ENCODE measurements at regions not wholly inside any gene's neighbourhood (a gene's known extent, or its start where the extent isn't known, plus 50 kb on each side); places are given as distances from the start of the nearest gene placed in this dataset.

DNA sequence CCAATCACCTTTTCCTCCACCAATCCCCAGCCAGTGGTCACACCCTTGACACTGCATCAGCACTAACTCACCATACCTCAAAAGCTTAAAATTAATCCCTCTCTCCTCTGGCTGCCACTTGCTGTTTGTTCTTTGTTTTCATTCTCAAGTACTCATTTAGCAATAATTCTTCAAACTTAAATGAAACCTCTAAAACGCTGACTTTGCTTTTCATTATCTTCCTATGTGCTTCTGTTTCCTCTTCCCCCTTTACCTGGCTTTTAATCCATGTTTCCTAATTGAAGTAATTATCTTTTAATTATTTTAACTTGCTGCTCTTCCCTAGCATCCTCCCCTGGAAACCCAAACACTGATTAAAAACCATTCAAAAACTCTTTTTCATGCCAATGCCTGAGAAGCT lies 348.9 kb upstream of the MEOX2 start:
- DNase-seq = no peak
- no peak for ATAC-seq
- no peaks in the 10 kb centered on the region for H3K27me3 Mint-ChIP-seq
- H3K9me3 Mint-ChIP-seq = no peaks in the 10 kb centered on the region
- no peaks in the 10 kb centered on the region for H3K4me1 Mint-ChIP-seq
- peak overlapping the region in 1 of 2 donors; percentile 29 for H3K27ac Mint-ChIP-seq
- H3K4me3 Mint-ChIP-seq = no peak overlapping the region

DNA sequence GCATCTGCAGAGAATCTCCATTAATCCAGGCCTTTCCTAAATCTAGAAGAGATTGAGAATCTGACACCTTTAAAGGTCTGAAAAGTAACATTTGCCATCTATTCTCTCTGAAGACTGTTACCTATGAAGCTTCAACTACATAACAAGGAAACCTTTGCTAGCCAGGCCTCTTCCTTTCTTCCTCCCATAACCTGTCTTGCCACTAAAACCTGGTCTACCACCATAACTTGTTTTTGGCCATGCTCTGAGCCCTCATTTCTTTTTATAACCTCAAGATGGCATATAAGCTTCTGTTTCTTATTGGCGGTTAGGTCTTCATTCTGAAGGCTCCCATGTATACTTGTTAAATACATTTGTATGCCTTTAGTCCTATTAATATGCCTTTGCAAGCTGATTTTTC lies 348.4 kb upstream of the MEOX2 start:
- H3K9me3 Mint-ChIP-seq = no peaks in the 10 kb centered on the region
- ATAC-seq = no peak
- DNase-seq = no peak
- no peak overlapping the region for H3K4me3 Mint-ChIP-seq
- H3K4me1 Mint-ChIP-seq = no peaks in the 10 kb centered on the region
- H3K27ac Mint-ChIP-seq = peak overlapping the region in 1 of 2 donors; percentile 63
- H3K27me3 Mint-ChIP-seq = no peaks in the 10 kb centered on the region

DNA sequence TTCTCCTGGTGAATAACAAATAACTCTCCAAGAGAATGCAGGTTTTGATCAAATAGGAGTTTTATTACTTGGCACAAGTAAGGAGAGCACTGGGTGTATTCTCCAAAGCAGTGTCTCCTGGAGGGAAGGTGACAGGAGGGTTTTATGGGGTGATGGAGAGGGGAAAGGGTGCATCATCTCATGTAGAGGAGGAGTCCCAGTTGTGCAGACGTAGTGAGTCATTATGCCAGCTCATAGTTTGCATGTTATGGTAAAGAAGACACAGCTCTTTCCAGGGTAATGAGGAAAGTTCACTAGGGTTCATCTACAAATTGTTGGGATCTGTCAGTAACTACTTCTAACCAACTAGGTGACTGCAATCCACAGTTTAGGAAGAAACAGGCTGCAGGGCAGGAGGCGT lies 347.9 kb upstream of the MEOX2 start:
- DNase-seq (no peak), ATAC-seq (no peak)
- Mint-ChIP-seq H3K27me3 (no peaks in the 10 kb centered on the region), H3K4me1 (no peaks in the 10 kb centered on the region), H3K27ac (no peak overlapping the region), H3K9me3 (no peaks in the 10 kb centered on the region), H3K4me3 (no peak overlapping the region)

- Mint-ChIP-seq H3K4me1 (no peaks in the 10 kb centered on the region), H3K27me3 (no peaks in the 10 kb centered on the region), H3K27ac (no peak overlapping the region), H3K4me3 (no peak overlapping the region), H3K9me3 (no peaks in the 10 kb centered on the region)
- ATAC-seq (no peak), DNase-seq (no peak)
Observed at GRCh38 chr7:16033233-16033632, 346.8 kb upstream of the MEOX2 start.

DNA sequence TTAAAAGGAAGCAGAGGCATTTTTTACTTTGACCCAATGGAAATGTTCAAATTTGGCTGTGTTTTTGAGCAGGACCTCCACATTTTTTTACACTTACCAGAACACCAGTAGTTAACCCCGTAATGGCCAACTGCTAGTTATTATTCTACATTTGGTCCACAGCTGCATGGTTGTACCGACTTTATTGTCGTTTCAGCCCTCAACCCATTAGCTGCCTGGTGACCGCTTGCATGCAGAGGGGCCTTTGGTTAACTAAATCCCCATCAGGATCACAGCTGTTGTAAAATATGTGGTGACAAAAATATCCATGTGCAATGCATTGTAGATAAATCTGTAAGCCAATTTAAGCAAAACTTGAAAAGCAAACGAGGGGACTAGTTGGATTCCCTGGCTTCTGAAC lies 342.2 kb upstream of the MEOX2 start:
- Mint-ChIP-seq H3K27me3 (no peaks in the 10 kb centered on the region), H3K27ac (no peak overlapping the region), H3K9me3 (no peaks in the 10 kb centered on the region), H3K4me3 (no peak overlapping the region), H3K4me1 (no peaks in the 10 kb centered on the region)
- ATAC-seq (no peak), DNase-seq (no peak)

DNA sequence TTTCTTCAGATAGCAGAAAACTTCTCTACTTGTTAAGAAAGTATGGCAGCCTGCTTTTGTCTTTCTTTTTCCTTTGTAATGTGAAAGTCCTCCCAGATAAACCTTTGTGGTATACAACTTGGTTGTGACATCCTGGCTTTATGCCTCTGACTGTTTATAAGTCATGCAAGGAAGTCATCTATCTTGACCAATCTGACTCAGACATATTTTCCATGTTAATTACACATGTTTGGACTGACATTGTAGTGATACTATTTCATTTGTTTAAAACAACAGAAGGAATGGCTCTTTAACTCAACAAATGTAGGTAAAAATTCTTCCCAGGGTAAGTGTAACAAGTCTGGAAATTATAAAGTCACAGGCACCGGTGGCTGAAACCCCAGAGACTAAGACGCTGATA lies 341.6 kb upstream of the MEOX2 start:
- Mint-ChIP-seq H3K27me3 (no peaks in the 10 kb centered on the region), H3K4me3 (no peak overlapping the region), H3K27ac (no peak overlapping the region), H3K4me1 (no peaks in the 10 kb centered on the region), H3K9me3 (no peaks in the 10 kb centered on the region)
- no peak for DNase-seq
- no peak for ATAC-seq

DNA sequence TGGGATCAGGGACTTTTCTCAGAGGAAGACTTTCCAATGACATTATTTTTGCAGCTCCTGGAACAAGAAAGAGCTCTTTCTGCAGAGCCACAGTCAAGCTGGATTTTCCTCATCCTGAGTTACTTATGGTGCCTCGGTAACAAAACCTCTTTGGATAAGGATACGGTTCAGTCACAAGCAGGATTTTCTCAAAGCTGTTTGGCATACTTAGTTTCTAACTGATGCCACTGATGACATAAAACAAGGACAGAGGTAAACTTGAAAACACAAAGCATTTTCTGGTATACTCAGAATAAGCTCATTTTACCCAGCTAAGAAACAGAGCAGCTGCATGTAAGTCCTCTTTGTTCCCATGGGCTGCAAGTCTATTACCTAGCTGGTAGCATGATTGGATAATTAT lies 340.9 kb upstream of the MEOX2 start:
- Mint-ChIP-seq H3K27ac (no peak overlapping the region), H3K27me3 (no peaks in the 10 kb centered on the region), H3K4me3 (no peak overlapping the region), H3K4me1 (no peaks in the 10 kb centered on the region), H3K9me3 (no peaks in the 10 kb centered on the region)
- ATAC-seq (no peak), DNase-seq (no peak)

GRCh38 chr7:16026253-16027020 lies 340.0 kb upstream of the MEOX2 start:
- no peak overlapping the region for H3K4me3 Mint-ChIP-seq
- ATAC-seq (no peak), DNase-seq (no peak)
- H3K27ac Mint-ChIP-seq = no peak overlapping the region
- H3K4me1 Mint-ChIP-seq = no peaks in the 10 kb centered on the region
- H3K9me3 Mint-ChIP-seq = no peaks in the 10 kb centered on the region
- no peaks in the 10 kb centered on the region for H3K27me3 Mint-ChIP-seq

- Mint-ChIP-seq H3K4me1 (no peaks in the 10 kb centered on the region), H3K27me3 (no peaks in the 10 kb centered on the region), H3K27ac (no peak overlapping the region), H3K4me3 (no peak overlapping the region), H3K9me3 (no peaks in the 10 kb centered on the region)
- no peak for DNase-seq
- ATAC-seq = no peak
Observed at GRCh38 chr7:16025696-16026095, 339.2 kb upstream of the MEOX2 start.

DNA sequence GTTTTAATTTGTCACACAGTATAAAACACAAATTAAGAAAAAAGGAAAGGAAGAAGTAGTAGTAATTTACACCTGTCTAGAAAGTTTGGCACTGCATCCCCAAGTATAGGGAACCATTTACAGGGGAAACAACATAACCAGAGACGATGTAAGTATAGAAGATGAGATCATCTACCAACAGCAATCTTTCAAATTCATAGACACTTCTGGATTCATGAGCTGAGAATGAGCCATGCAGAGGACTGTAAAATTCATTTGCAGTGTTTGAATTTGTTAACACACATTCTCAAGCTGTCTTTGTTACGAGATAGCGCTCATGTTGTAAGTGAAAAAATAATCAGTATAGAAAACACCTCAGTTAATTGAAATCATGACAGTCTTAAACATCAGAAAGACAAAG lies 337.0 kb upstream of the MEOX2 start:
- no peaks in the 10 kb centered on the region for H3K27me3 Mint-ChIP-seq
- DNase-seq = no peak
- no peak overlapping the region for H3K4me3 Mint-ChIP-seq
- no peaks in the 10 kb centered on the region for H3K9me3 Mint-ChIP-seq
- no peak overlapping the region for H3K27ac Mint-ChIP-seq
- no peaks in the 10 kb centered on the region for H3K4me1 Mint-ChIP-seq
- ATAC-seq = no peak

DNA sequence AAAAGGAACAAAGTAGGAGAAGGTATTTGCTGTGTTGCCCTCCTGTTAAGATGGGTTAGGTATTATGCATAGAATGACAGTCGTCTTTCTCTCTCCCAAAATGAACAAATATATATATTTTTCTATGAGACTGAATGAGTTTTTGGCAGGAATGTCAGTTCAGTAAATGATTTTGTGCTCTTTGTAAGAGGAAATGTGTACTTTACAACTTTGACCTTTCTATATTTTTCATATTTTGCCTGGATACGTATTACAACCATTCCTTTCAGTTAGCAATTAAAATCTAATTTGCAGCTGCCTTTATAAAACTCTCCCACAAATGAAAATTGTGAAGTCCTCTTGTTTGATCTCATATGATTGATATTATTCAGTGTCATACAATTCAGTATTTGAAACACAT lies 336.6 kb upstream of the MEOX2 start:
- H3K9me3 Mint-ChIP-seq = no peaks in the 10 kb centered on the region
- no peaks in the 10 kb centered on the region for H3K4me1 Mint-ChIP-seq
- no peak overlapping the region for H3K4me3 Mint-ChIP-seq
- no peaks in the 10 kb centered on the region for H3K27me3 Mint-ChIP-seq
- ATAC-seq (no peak), DNase-seq (no peak)
- no peak overlapping the region for H3K27ac Mint-ChIP-seq

- H3K27me3 Mint-ChIP-seq = no peaks in the 10 kb centered on the region
- DNase-seq = no peak
- H3K4me3 Mint-ChIP-seq = no peak overlapping the region
- H3K27ac Mint-ChIP-seq = no peak overlapping the region
- H3K9me3 Mint-ChIP-seq = no peaks in the 10 kb centered on the region
- no peak for ATAC-seq
- no peaks in the 10 kb centered on the region for H3K4me1 Mint-ChIP-seq
Observed at GRCh38 chr7:16021851-16022250, 335.4 kb upstream of the MEOX2 start.

- Mint-ChIP-seq H3K27me3 (no peaks in the 10 kb centered on the region), H3K27ac (no peak overlapping the region), H3K4me3 (no peak overlapping the region), H3K4me1 (no peaks in the 10 kb centered on the region), H3K9me3 (no peaks in the 10 kb centered on the region)
- no peak for DNase-seq
- no peak for ATAC-seq
Observed at GRCh38 chr7:16015981-16016380, 329.5 kb upstream of the MEOX2 start.

- no peaks in the 10 kb centered on the region for H3K27me3 Mint-ChIP-seq
- no peaks in the 10 kb centered on the region for H3K4me1 Mint-ChIP-seq
- H3K9me3 Mint-ChIP-seq = no peaks in the 10 kb centered on the region
- ATAC-seq (no peak), DNase-seq (no peak)
- no peak overlapping the region for H3K27ac Mint-ChIP-seq
- H3K4me3 Mint-ChIP-seq = no peak overlapping the region
Observed at GRCh38 chr7:16014031-16014430, 327.5 kb upstream of the MEOX2 start.

GRCh38 chr7:16007911-16008310 lies 321.4 kb upstream of the MEOX2 start:
- no peaks in the 10 kb centered on the region for H3K4me1 Mint-ChIP-seq
- H3K9me3 Mint-ChIP-seq = no peaks in the 10 kb centered on the region
- H3K4me3 Mint-ChIP-seq = no peak overlapping the region
- no peak overlapping the region for H3K27ac Mint-ChIP-seq
- DNase-seq = no peak
- H3K27me3 Mint-ChIP-seq = no peaks in the 10 kb centered on the region
- ATAC-seq = no peak

- H3K4me3 Mint-ChIP-seq = no peak overlapping the region
- H3K9me3 Mint-ChIP-seq = no peaks in the 10 kb centered on the region
- H3K4me1 Mint-ChIP-seq = no peaks in the 10 kb centered on the region
- ATAC-seq (no peak), DNase-seq (no peak)
- no peak overlapping the region for H3K27ac Mint-ChIP-seq
- no peaks in the 10 kb centered on the region for H3K27me3 Mint-ChIP-seq
Observed at GRCh38 chr7:16004702-16005101, 318.2 kb upstream of the MEOX2 start.

- Mint-ChIP-seq H3K4me1 (no peaks in the 10 kb centered on the region), H3K4me3 (no peak overlapping the region), H3K9me3 (no peaks in the 10 kb centered on the region), H3K27ac (no peak overlapping the region), H3K27me3 (no peaks in the 10 kb centered on the region)
- DNase-seq = no peak
- ATAC-seq = no peak
Observed at GRCh38 chr7:16001477-16001876, 315.0 kb upstream of the MEOX2 start.

All from stimulated activated naive CD8-positive, alpha-beta T cell treated with anti-CD3 and anti-CD28 coated beads, Interleukin-15, amount 100 ng/mL, for 72 hours (primary cell).